B cell (primary cell): ENCODE measurements at regions not wholly inside any gene's neighbourhood (a gene's known extent, or its start where the extent isn't known, plus 50 kb on each side); places are given as distances from the start of the nearest gene placed in this dataset.

ENCODE experiments used
- ATAC-seq: fragments of 200-7000 bp; cut with Tn5 transposase; one replicate; pipeline ENCODE4 v1.10.0; 2021; ENCODE audit warnings: low read depth, mild to moderate bottlenecking, moderate number of reproducible peaks, moderate library complexity
- CTCF ChIA-PET: fragments of 350-600 bp; sonication (Branson Sonifier 250); formaldehyde crosslinking; loops from one replicate; lab custom pipeline; 2021; ENCODE audit warnings: antibody characterized with exemption, inconsistent platforms; lab: Charles Lee
- POLR2A ChIA-PET: fragments of 350-600 bp; sonication (Branson Sonifier 250); formaldehyde crosslinking; loops from one replicate; lab custom pipeline; 2021; ENCODE audit warnings: antibody characterized with exemption; lab: Charles Lee
- DNase-seq: peaks from one replicate; pipeline ENCODE4 v3.0.0; 2013
- H2AFZ ChIP-seq: 2 replicates; pipeline ENCODE4 v1.6.1; 2012; ENCODE audit warnings: mild to moderate bottlenecking, low read depth, low read length; ENCODE audit not compliant: insufficient read depth, poor library complexity, severe bottlenecking
- H3K27ac ChIP-seq, 2 donors: 1 replicate in 1 of 2; 2 replicates in 1 of 2; pipeline ENCODE4 v1.5.1; 2012 to 2013; ENCODE audit warnings: low read length in 2 of 2, mild to moderate bottlenecking in 2 of 2, moderate library complexity in 1 of 2
- H3K27me3 ChIP-seq, 4 experiments: fragments of 200-600 bp in 1 of 4; sonication (generic) in 1 of 4; replicated peaks in 1 of 4; 1 replicate in 2 of 4; 2 replicates in 2 of 4; pipeline versions ENCODE4 v1.6.1 to v1.7.0; 2013 to 2016; ENCODE audit warnings: low read length in 3 of 4, mild to moderate bottlenecking in 2 of 4, mixed read lengths in 1 of 4, moderate library complexity in 1 of 4; ENCODE audit not compliant: insufficient read depth in 4 of 4, control insufficient read depth in 3 of 4; ENCODE audit errors: control extremely low read depth in 1 of 4
- H3K36me3 ChIP-seq, 2 experiments: replicated peaks in 1 of 2; 1 replicate in 1 of 2; 2 replicates in 1 of 2; pipeline versions ENCODE4 v1.6.1 to v1.7.1; 2013; ENCODE audit warnings: low read length in 1 of 2; ENCODE audit not compliant: insufficient read depth in 2 of 2, control insufficient read depth in 1 of 2; ENCODE audit errors: control extremely low read depth in 1 of 2, extremely low read depth in 1 of 2
- H3K4me1 ChIP-seq, 2 donors: fragments of 200-600 bp in 1 of 2; sonication (generic) in 1 of 2; 1 replicate in 1 of 2; 2 replicates in 1 of 2; pipeline versions ENCODE4 v1.5.1 to v1.6.1; 2013 to 2017; ENCODE audit warnings: low read length in 2 of 2; ENCODE audit not compliant: control insufficient read depth in 2 of 2, insufficient read depth in 2 of 2
- H3K4me2 ChIP-seq: replicated peaks from 2 replicates; pipeline ENCODE3; 2012; ENCODE audit warnings: mild to moderate bottlenecking, low read depth, low read length; ENCODE audit not compliant: poor library complexity, severe bottlenecking
- H3K4me3 ChIP-seq, 5 experiments: fragments of 200-600 bp in 1 of 5; sonication (generic) in 1 of 5; 1 replicate in 3 of 5; 2 replicates in 2 of 5; pipeline versions ENCODE4 v1.5.1 to v1.7.0; 2011 to 2016; ENCODE audit warnings: low read length in 4 of 5, mild to moderate bottlenecking in 4 of 5, low read depth in 2 of 5, control low read depth in 1 of 5, moderate library complexity in 1 of 5; ENCODE audit not compliant: insufficient read depth in 1 of 5; ENCODE audit errors: control extremely low read depth in 1 of 5, extremely low read depth in 1 of 5
- H3K79me2 ChIP-seq: fragments of 200-600 bp; sonication (generic); one replicate; pipeline ENCODE4 v1.6.0; 2016; ENCODE audit warnings: low read length; ENCODE audit not compliant: control insufficient read depth, insufficient read depth
- H3K9ac ChIP-seq: fragments of 200-600 bp; sonication (generic); 2 replicates; pipeline ENCODE4 v1.6.1; 2017; ENCODE audit warnings: mild to moderate bottlenecking, low read length, moderate library complexity
- H3K9me3 ChIP-seq, 3 donors: one replicate each; pipeline versions ENCODE4 v1.6.1 to v1.7.1; 2013; ENCODE audit warnings: low read length in 2 of 3; ENCODE audit not compliant: control insufficient read depth in 2 of 3, insufficient read depth in 1 of 3; ENCODE audit errors: control extremely low read depth in 1 of 3
- H4K20me1 ChIP-seq: 2 replicates; pipeline ENCODE4 v1.6.0; 2012; ENCODE audit warnings: mild to moderate bottlenecking, low read length; ENCODE audit not compliant: insufficient read depth, control insufficient read depth, poor library complexity, severe bottlenecking
- H3K27ac Mint-ChIP-seq: one replicate; pipeline ENCODE4 v1.8.0; 2021; ENCODE audit warnings: mixed read lengths
- H3K27me3 Mint-ChIP-seq: one replicate; pipeline ENCODE4 v1.8.0; 2021; ENCODE audit warnings: mixed read lengths
- H3K4me1 Mint-ChIP-seq: one replicate; pipeline ENCODE4 v1.8.0; 2021; ENCODE audit warnings: mixed read lengths
- H3K4me3 Mint-ChIP-seq: one replicate; pipeline ENCODE4 v1.8.0; 2021; ENCODE audit warnings: mixed read lengths
- H3K9me3 Mint-ChIP-seq: one replicate; pipeline ENCODE4 v1.8.0; 2022; ENCODE audit warnings: mixed read lengths; ENCODE audit not compliant: insufficient read depth
- CTCF ChIP-seq: fragments of 200-600 bp; IDR thresholded peaks from one replicate; pipeline ENCODE4 v1.8.0; 2022; ENCODE audit warnings: antibody characterized with exemption, mild to moderate bottlenecking
- EZH2 ChIP-seq: IDR thresholded peaks from 2 replicates; pipeline ENCODE4 v1.6.1; 2012; ENCODE audit warnings: borderline replicate concordance, low read depth, mild to moderate bottlenecking, moderate library complexity, low read length; ENCODE audit not compliant: insufficient read depth, poor library complexity, severe bottlenecking
- WGBS: methylation state at CpG from one replicate; pipeline ENCODE4 v1.1.5; 2013; ENCODE audit warnings: missing lambda C conversion rate; ENCODE audit not compliant: insufficient coverage; 5-methylcytosine and 5-hydroxymethylcytosine counted together
- intact Hi-C: fragments of 100-400 bp; cut with micrococcal nuclease; formaldehyde crosslinking; loops from one replicate; pipeline ENCODE4 v1.10.0; 2022

GRCh38 chr5:56688402-56688801 is 126.9 kb upstream of the MAP3K1 start:
- Histone ChIP-seq H4K20me1 (no peaks in the 10 kb centered on the region), H3K4me2 (peak overlapping the region; percentile 62), H3K9ac (no peak overlapping the region), H3K36me3 (no peaks in the 10 kb centered on the region), H3K4me3 (no peak overlapping the region), H3K79me2 (peaks cover 28% of the 10 kb centered on the region), H3K4me1 (peaks cover 91 to 93% of the 10 kb centered on the region in 2 donors), H3K27ac (peak overlapping the region; percentile 83 to 97), H3K9me3 (peaks cover 0 to 4% (median 0%) of the 10 kb centered on the region in 3 donors), H3K27me3 (no peaks in the 10 kb centered on the region), H2AFZ (peak overlapping the region; percentile 59)
- intact Hi-C loops, result loop anchor here (5.0 kb wide), 2 partner anchors 121 to 206 kb away; no protein-coding TSS in a partner anchor
- 88% methylated on average over 1 of the region's 1 CpG for WGBS
- Mint-ChIP-seq H3K27me3 (no peaks in the 10 kb centered on the region), H3K4me1 (peaks cover 92% of the 10 kb centered on the region), H3K4me3 (peak overlapping the region; percentile 38), H3K9me3 (peaks cover 4% of the 10 kb centered on the region), H3K27ac (peak overlapping the region; percentile 95)
- DNase-seq (peak; percentile 14), ATAC-seq (no peak)
- no peak for TF ChIP-seq EZH2
- no peak for TF ChIP-seq CTCF
- ChIA-PET POLR2A (interaction anchor here (1.1 to 5.1 kb wide), 3 partner anchors 10 to 127 kb away, joined by 3 to 62 read pairs (median 16); partner anchors contain the start of gene MAP3K1), CTCF (interaction anchor here (1.1 to 3.6 kb wide), 7 partner anchors 8 to 417 kb away, joined by 3 to 21 read pairs (median 5); no protein-coding TSS in a partner anchor)
